ENCODE measurements at regions not wholly inside any gene's neighbourhood (a gene's known extent, or its start where the extent isn't known, plus 50 kb on each side); places are given as distances from the start of the nearest gene placed in this dataset.
A peak's percentile ranks its signal among the peaks of the same experiment; 100 is the strongest.

GRCh38 chr2:120809609-120810440 lies 74.2 kb downstream of the GLI2 start:
- DNase-seq: no peak

GRCh38 chr2:120810639-120811038 lies 75.0 kb downstream of the GLI2 start:
- DNase-seq: no peak

GRCh38 chr2:120812866-120813265 lies 77.2 kb downstream of the GLI2 start:
- DNase-seq: no peak

GRCh38 chr2:120814352-120814751 lies 78.7 kb downstream of the GLI2 start:
- DNase-seq: no peak

- no peak for DNase-seq
Observed at GRCh38 chr2:120815292-120815691, 79.6 kb downstream of the GLI2 start.

- DNase-seq: no peak
Observed at GRCh38 chr2:120817136-120817955, 81.7 kb downstream of the GLI2 start.

- no peak for DNase-seq
Observed at GRCh38 chr2:120817956-120818325, 82.3 kb downstream of the GLI2 start.

GRCh38 chr2:120818441-120818920 lies 82.8 kb downstream of the GLI2 start:
- peak; percentile 8 to 70 for DNase-seq

- no peak for DNase-seq
Observed at GRCh38 chr2:120819720-120820210, 84.1 kb downstream of the GLI2 start.

- DNase-seq: peak; percentile 43 to 81
Observed at GRCh38 chr2:120820263-120820952, 84.7 kb downstream of the GLI2 start.

- DNase-seq: peak in 1 of 2 experiments; percentile 62
Observed at GRCh38 chr2:120820953-120821279, 85.2 kb downstream of the GLI2 start.

- DNase-seq: no peak
Observed at GRCh38 chr2:120821446-120822160, 85.9 kb downstream of the GLI2 start.

GRCh38 chr2:120822933-120823332 lies 87.3 kb downstream of the GLI2 start:
- no peak for DNase-seq

GRCh38 chr2:120823551-120823950 lies 87.9 kb downstream of the GLI2 start:
- DNase-seq: no peak

- no peak for DNase-seq
Observed at GRCh38 chr2:120824246-120824645, 88.6 kb downstream of the GLI2 start.

- DNase-seq: peak; percentile 35 to 72
Observed at GRCh38 chr2:120825370-120826259, 89.9 kb downstream of the GLI2 start.

GRCh38 chr2:120826260-120826648 lies 90.6 kb downstream of the GLI2 start:
- DNase-seq: no peak

GRCh38 chr2:120826716-120827410 lies 91.2 kb downstream of the GLI2 start:
- peak in 1 of 2 experiments; percentile 24 for DNase-seq

- DNase-seq: no peak
Observed at GRCh38 chr2:120828066-120828465, 92.4 kb downstream of the GLI2 start.

GRCh38 chr2:120828829-120829632 lies 93.4 kb downstream of the GLI2 start:
- no peak for DNase-seq

All from NCI-H446 (cell line).